ENCODE measurements at regions not wholly inside any gene's neighbourhood (a gene's known extent, or its start where the extent isn't known, plus 50 kb on each side); places are given as distances from the start of the nearest gene placed in this dataset.

GRCh38 chr12:73991138-73991537 lies 546.5 kb upstream of the ATXN7L3B start:
- TF ChIP-seq CTCF (IDR thresholded peaks at IDR 0.05) (no peak), EP300 (IDR thresholded peaks at IDR 0.05) (no peak), POLR2A (IDR thresholded peaks at IDR 0.05) (no peak)
